SU-DHL-6 (cell line): ENCODE measurements at regions not wholly inside any gene's neighbourhood (a gene's known extent, or its start where the extent isn't known, plus 50 kb on each side); places are given as distances from the start of the nearest gene placed in this dataset.

Source experiments
- EZH2phosphoT487 ChIP-seq: fragments of 200-600 bp; sonication (generic), shearing (Covaris generic); conservative IDR thresholded peaks from 2 replicates; pipeline ENCODE4 v1.6.1; 2018; ENCODE audit warnings: mild to moderate bottlenecking, antibody characterized with exemption, low read length, moderate library complexity, mixed read lengths
- TF ChIP-seq, protein P1 (sequence below): fragments of 200-600 bp; sonication (generic); IDR thresholded peaks from one replicate; pipeline ENCODE4 v1.5.1; 2017; ENCODE audit warnings: antibody characterized with exemption, mild to moderate bottlenecking, low read length, moderate library complexity; ENCODE audit not compliant: insufficient read depth, poor library complexity, severe bottlenecking

DNA sequence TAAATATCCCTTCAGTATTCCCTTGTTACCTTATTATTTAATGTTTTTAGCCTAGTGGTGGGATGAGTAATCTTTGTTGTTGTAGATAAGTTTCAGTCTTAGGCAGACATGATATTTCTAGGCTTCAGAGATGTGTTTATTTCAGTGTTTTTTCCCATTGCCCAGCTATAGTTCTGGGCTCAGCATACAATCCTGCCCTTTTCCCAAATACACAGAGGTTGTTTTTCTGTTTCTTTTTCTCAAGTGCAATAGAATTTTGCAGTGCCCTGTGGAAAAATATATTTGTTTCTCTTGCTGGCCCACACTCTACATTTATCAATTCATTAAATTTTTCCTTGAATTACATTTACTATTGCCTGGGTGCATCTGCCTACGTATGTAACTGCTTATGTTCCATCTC is 321.8 kb downstream of the KCNJ3 start:
- TF ChIP-seq, protein P1, sequence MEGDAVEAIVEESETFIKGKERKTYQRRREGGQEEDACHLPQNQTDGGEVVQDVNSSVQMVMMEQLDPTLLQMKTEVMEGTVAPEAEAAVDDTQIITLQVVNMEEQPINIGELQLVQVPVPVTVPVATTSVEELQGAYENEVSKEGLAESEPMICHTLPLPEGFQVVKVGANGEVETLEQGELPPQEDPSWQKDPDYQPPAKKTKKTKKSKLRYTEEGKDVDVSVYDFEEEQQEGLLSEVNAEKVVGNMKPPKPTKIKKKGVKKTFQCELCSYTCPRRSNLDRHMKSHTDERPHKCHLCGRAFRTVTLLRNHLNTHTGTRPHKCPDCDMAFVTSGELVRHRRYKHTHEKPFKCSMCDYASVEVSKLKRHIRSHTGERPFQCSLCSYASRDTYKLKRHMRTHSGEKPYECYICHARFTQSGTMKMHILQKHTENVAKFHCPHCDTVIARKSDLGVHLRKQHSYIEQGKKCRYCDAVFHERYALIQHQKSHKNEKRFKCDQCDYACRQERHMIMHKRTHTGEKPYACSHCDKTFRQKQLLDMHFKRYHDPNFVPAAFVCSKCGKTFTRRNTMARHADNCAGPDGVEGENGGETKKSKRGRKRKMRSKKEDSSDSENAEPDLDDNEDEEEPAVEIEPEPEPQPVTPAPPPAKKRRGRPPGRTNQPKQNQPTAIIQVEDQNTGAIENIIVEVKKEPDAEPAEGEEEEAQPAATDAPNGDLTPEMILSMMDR = no peak
- TF ChIP-seq EZH2phosphoT487 = no peak
